ENCODE measurements at regions not wholly inside any gene's neighbourhood (a gene's known extent, or its start where the extent isn't known, plus 50 kb on each side); places are given as distances from the start of the nearest gene placed in this dataset.
"Not testable (repeated sequence)": the region's sequence is repeated elsewhere in the genome, so short reads cannot be mapped to it uniquely, and the experiment has no call there.

- DNase-seq (ENCODE audit: low read depth, low spot score): no peak
Observed at GRCh38 chr3:73884361-73884760, 259.6 kb upstream of the PDZRN3 start.

GRCh38 chr3:73883497-73883896 is 258.8 kb upstream of the PDZRN3 start:
- DNase-seq (ENCODE audit: low read depth, low spot score): no peak

GRCh38 chr3:73874606-73875369 is 250.0 kb upstream of the PDZRN3 start:
- no peak for DNase-seq (ENCODE audit: low read depth, low spot score)

GRCh38 chr3:73874161-73874560 is 249.4 kb upstream of the PDZRN3 start:
- no peak for DNase-seq (ENCODE audit: low read depth, low spot score)

- no peak for DNase-seq (ENCODE audit: low read depth, low spot score)
Observed at GRCh38 chr3:73868688-73869315, 244.1 kb upstream of the PDZRN3 start.

- DNase-seq (ENCODE audit: low read depth, low spot score): no peak
Observed at GRCh38 chr3:73867524-73867923, 242.8 kb upstream of the PDZRN3 start.

- no peak for DNase-seq (ENCODE audit: low read depth, low spot score)
Observed at GRCh38 chr3:73866846-73867245, 242.1 kb upstream of the PDZRN3 start.

GRCh38 chr3:73863546-73864079 is 238.9 kb upstream of the PDZRN3 start:
- DNase-seq (ENCODE audit: low read depth, low spot score): no peak

- no peak for DNase-seq (ENCODE audit: low read depth, low spot score)
Observed at GRCh38 chr3:73855813-73856212, 231.1 kb upstream of the PDZRN3 start.

GRCh38 chr3:73848173-73848906 is 223.6 kb upstream of the PDZRN3 start:
- DNase-seq (ENCODE audit: low read depth, low spot score): no peak

- DNase-seq (ENCODE audit: low read depth, low spot score): no peak
Observed at GRCh38 chr3:73846951-73847350, 222.2 kb upstream of the PDZRN3 start.

GRCh38 chr3:73839032-73839431 is 214.3 kb upstream of the PDZRN3 start:
- DNase-seq (ENCODE audit: low read depth, low spot score): no peak

GRCh38 chr3:73835945-73836344 is 211.2 kb upstream of the PDZRN3 start:
- no peak for DNase-seq (ENCODE audit: low read depth, low spot score)

GRCh38 chr3:73832426-73832825 is 207.7 kb upstream of the PDZRN3 start:
- DNase-seq (ENCODE audit: low read depth, low spot score): no peak

- DNase-seq (ENCODE audit: low read depth, low spot score): no peak
Observed at GRCh38 chr3:73828348-73828747, 203.6 kb upstream of the PDZRN3 start.

GRCh38 chr3:73827725-73828211 is 203.0 kb upstream of the PDZRN3 start:
- no peak for DNase-seq (ENCODE audit: low read depth, low spot score)

GRCh38 chr3:73827204-73827603 is 202.5 kb upstream of the PDZRN3 start:
- DNase-seq (ENCODE audit: low read depth, low spot score): no peak

GRCh38 chr3:73820896-73821295 is 196.2 kb upstream of the PDZRN3 start:
- DNase-seq (ENCODE audit: low read depth, low spot score): not testable (repeated sequence)

- DNase-seq (ENCODE audit: low read depth, low spot score): no peak
Observed at GRCh38 chr3:73820431-73820830, 195.7 kb upstream of the PDZRN3 start.

- no peak for DNase-seq (ENCODE audit: low read depth, low spot score)
Observed at GRCh38 chr3:73815966-73816365, 191.2 kb upstream of the PDZRN3 start.

- no peak for DNase-seq (ENCODE audit: low read depth, low spot score)
Observed at GRCh38 chr3:73813692-73814292, 189.1 kb upstream of the PDZRN3 start.

GRCh38 chr3:73813291-73813690 is 188.6 kb upstream of the PDZRN3 start:
- DNase-seq (ENCODE audit: low read depth, low spot score): no peak

All from pulmonary artery endothelial cell (primary cell).